ENCODE measurements at regions not wholly inside any gene's neighbourhood (a gene's known extent, or its start where the extent isn't known, plus 50 kb on each side); places are given as distances from the start of the nearest gene placed in this dataset.
A peak's percentile ranks its signal among the peaks of the same experiment; 100 is the strongest.

- DNase-seq (ENCODE audit: low spot score) = no peak
- H3K9me3 Mint-ChIP-seq = peaks cover 3% of the 10 kb centered on the region
- no peaks in the 10 kb centered on the region for H3K36me3 Mint-ChIP-seq
- peaks cover 15 to 24% of the 10 kb centered on the region in 2 donors for H3K4me1 Mint-ChIP-seq (ENCODE audit: low read depth in 2 of 2)
- peaks cover 0 to 12% of the 10 kb centered on the region in 2 donors for H3K27me3 Mint-ChIP-seq
- no peak overlapping the region for H3K4me3 Mint-ChIP-seq
- H3K27ac Mint-ChIP-seq = no peak overlapping the region
- no peak for ATAC-seq
Observed at GRCh38 chr3:152555666-152556291, 279.2 kb upstream of the P2RY1 start.

- peak overlapping the region; percentile 35 for H3K4me3 Mint-ChIP-seq
- H3K27ac Mint-ChIP-seq = peak overlapping the region; percentile 72 to 87
- H3K9me3 Mint-ChIP-seq = peaks cover 3% of the 10 kb centered on the region
- H3K27me3 Mint-ChIP-seq = peaks cover 0 to 3% of the 10 kb centered on the region in 2 donors
- peaks cover 15 to 24% of the 10 kb centered on the region in 2 donors for H3K4me1 Mint-ChIP-seq (ENCODE audit: low read depth in 2 of 2)
- no peak for DNase-seq (ENCODE audit: low spot score)
- H3K36me3 Mint-ChIP-seq = no peaks in the 10 kb centered on the region
- ATAC-seq = peak; percentile 82 to 86
Observed at GRCh38 chr3:152556731-152557254, 278.1 kb upstream of the P2RY1 start.

GRCh38 chr3:152557302-152557999 lies 277.5 kb upstream of the P2RY1 start:
- ATAC-seq (peak in 1 of 2 donors; percentile 48), DNase-seq (ENCODE audit: low spot score) (no peak)
- peaks cover 3% of the 10 kb centered on the region for H3K9me3 Mint-ChIP-seq
- H3K27ac Mint-ChIP-seq = peak overlapping the region; percentile 72 to 87
- H3K36me3 Mint-ChIP-seq = no peaks in the 10 kb centered on the region
- H3K4me3 Mint-ChIP-seq = peak overlapping the region; percentile 35
- H3K27me3 Mint-ChIP-seq = no peaks in the 10 kb centered on the region
- H3K4me1 Mint-ChIP-seq (ENCODE audit: low read depth in 2 of 2) = peaks cover 15 to 24% of the 10 kb centered on the region in 2 donors

GRCh38 chr3:152558386-152558785 lies 276.5 kb upstream of the P2RY1 start:
- H3K4me3 Mint-ChIP-seq = no peak overlapping the region
- DNase-seq (ENCODE audit: low spot score) (no peak), ATAC-seq (no peak)
- H3K4me1 Mint-ChIP-seq (ENCODE audit: low read depth in 2 of 2) = peaks cover 15 to 24% of the 10 kb centered on the region in 2 donors
- H3K36me3 Mint-ChIP-seq = no peaks in the 10 kb centered on the region
- H3K27me3 Mint-ChIP-seq = no peaks in the 10 kb centered on the region
- H3K27ac Mint-ChIP-seq = peak overlapping the region in 1 of 2 donors; percentile 87
- H3K9me3 Mint-ChIP-seq = peaks cover 3% of the 10 kb centered on the region

GRCh38 chr3:152559246-152559645 lies 275.7 kb upstream of the P2RY1 start:
- peaks cover 15 to 24% of the 10 kb centered on the region in 2 donors for H3K4me1 Mint-ChIP-seq (ENCODE audit: low read depth in 2 of 2)
- ATAC-seq (no peak), DNase-seq (ENCODE audit: low spot score) (no peak)
- H3K9me3 Mint-ChIP-seq = peaks cover 3% of the 10 kb centered on the region
- H3K27ac Mint-ChIP-seq = no peak overlapping the region
- no peaks in the 10 kb centered on the region for H3K36me3 Mint-ChIP-seq
- no peak overlapping the region for H3K4me3 Mint-ChIP-seq
- no peaks in the 10 kb centered on the region for H3K27me3 Mint-ChIP-seq

GRCh38 chr3:152564459-152564858 lies 270.5 kb upstream of the P2RY1 start:
- H3K36me3 Mint-ChIP-seq = no peaks in the 10 kb centered on the region
- H3K4me3 Mint-ChIP-seq = no peak overlapping the region
- no peaks in the 10 kb centered on the region for H3K9me3 Mint-ChIP-seq
- DNase-seq (ENCODE audit: low spot score) = no peak
- peaks cover 0 to 15% of the 10 kb centered on the region in 2 donors for H3K27me3 Mint-ChIP-seq
- ATAC-seq = no peak
- H3K4me1 Mint-ChIP-seq (ENCODE audit: low read depth in 2 of 2) = no peaks in the 10 kb centered on the region
- H3K27ac Mint-ChIP-seq = no peak overlapping the region

GRCh38 chr3:152574461-152575079 lies 260.4 kb upstream of the P2RY1 start:
- Mint-ChIP-seq H3K4me3 (no peak overlapping the region), H3K9me3 (no peaks in the 10 kb centered on the region), H3K27ac (no peak overlapping the region), H3K4me1 (ENCODE audit: low read depth in 2 of 2) (no peaks in the 10 kb centered on the region), H3K36me3 (no peaks in the 10 kb centered on the region), H3K27me3 (peaks cover 9 to 47% of the 10 kb centered on the region in 2 donors)
- no peak for DNase-seq (ENCODE audit: low spot score)
- ATAC-seq = no peak

GRCh38 chr3:152578769-152579168 lies 256.2 kb upstream of the P2RY1 start:
- no peak for DNase-seq (ENCODE audit: low spot score)
- no peak for ATAC-seq

GRCh38 chr3:152581951-152582350 lies 253.0 kb upstream of the P2RY1 start:
- DNase-seq (ENCODE audit: low spot score) = no peak
- H3K36me3 Mint-ChIP-seq = no peaks in the 10 kb centered on the region
- no peaks in the 10 kb centered on the region for H3K9me3 Mint-ChIP-seq
- no peak overlapping the region for H3K4me3 Mint-ChIP-seq
- ATAC-seq = no peak
- H3K27me3 Mint-ChIP-seq = peaks cover 10 to 22% of the 10 kb centered on the region in 2 donors
- no peaks in the 10 kb centered on the region for H3K4me1 Mint-ChIP-seq (ENCODE audit: low read depth in 2 of 2)
- H3K27ac Mint-ChIP-seq = no peak overlapping the region

More at GRCh38 chr3:152578769-152579168, 256.2 kb upstream of the P2RY1 start:
- no peaks in the 10 kb centered on the region for H3K36me3 Mint-ChIP-seq
- H3K27me3 Mint-ChIP-seq = peaks cover 12 to 48% of the 10 kb centered on the region in 2 donors
- H3K9me3 Mint-ChIP-seq = no peaks in the 10 kb centered on the region
- no peak overlapping the region for H3K27ac Mint-ChIP-seq
- H3K4me3 Mint-ChIP-seq = no peak overlapping the region
- H3K4me1 Mint-ChIP-seq (ENCODE audit: low read depth in 2 of 2) = no peaks in the 10 kb centered on the region

GRCh38 chr3:152583963-152584362 lies 251.0 kb upstream of the P2RY1 start:
- Mint-ChIP-seq H3K27me3 (peaks cover 10 to 14% of the 10 kb centered on the region in 2 donors), H3K9me3 (no peaks in the 10 kb centered on the region), H3K36me3 (no peaks in the 10 kb centered on the region), H3K4me3 (no peak overlapping the region), H3K4me1 (ENCODE audit: low read depth in 2 of 2) (no peaks in the 10 kb centered on the region), H3K27ac (no peak overlapping the region)
- ATAC-seq (no peak), DNase-seq (ENCODE audit: low spot score) (no peak)

- no peak for DNase-seq (ENCODE audit: low spot score)
- ATAC-seq = no peak
- no peaks in the 10 kb centered on the region for H3K36me3 Mint-ChIP-seq
- H3K4me1 Mint-ChIP-seq (ENCODE audit: low read depth in 2 of 2) = no peaks in the 10 kb centered on the region
- peaks cover 4 to 11% of the 10 kb centered on the region in 2 donors for H3K27me3 Mint-ChIP-seq
- no peak overlapping the region for H3K27ac Mint-ChIP-seq
- no peaks in the 10 kb centered on the region for H3K9me3 Mint-ChIP-seq
- no peak overlapping the region for H3K4me3 Mint-ChIP-seq
Observed at GRCh38 chr3:152586974-152587373, 248.0 kb upstream of the P2RY1 start.

- ATAC-seq (no peak), DNase-seq (ENCODE audit: low spot score) (no peak)
- H3K36me3 Mint-ChIP-seq = no peaks in the 10 kb centered on the region
- H3K4me3 Mint-ChIP-seq = no peak overlapping the region
- peaks cover 4 to 12% of the 10 kb centered on the region in 2 donors for H3K27me3 Mint-ChIP-seq
- H3K27ac Mint-ChIP-seq = no peak overlapping the region
- no peaks in the 10 kb centered on the region for H3K4me1 Mint-ChIP-seq (ENCODE audit: low read depth in 2 of 2)
- no peaks in the 10 kb centered on the region for H3K9me3 Mint-ChIP-seq
Observed at GRCh38 chr3:152587861-152588260, 247.1 kb upstream of the P2RY1 start.

GRCh38 chr3:152589644-152590043 lies 245.3 kb upstream of the P2RY1 start:
- Mint-ChIP-seq H3K27me3 (peaks cover 0 to 17% of the 10 kb centered on the region in 2 donors), H3K4me1 (ENCODE audit: low read depth in 2 of 2) (no peaks in the 10 kb centered on the region), H3K4me3 (no peak overlapping the region), H3K9me3 (no peaks in the 10 kb centered on the region), H3K36me3 (no peaks in the 10 kb centered on the region), H3K27ac (no peak overlapping the region)
- ATAC-seq (no peak), DNase-seq (ENCODE audit: low spot score) (no peak)

- peaks cover 0 to 17% of the 10 kb centered on the region in 2 donors for H3K27me3 Mint-ChIP-seq
- ATAC-seq = no peak
- no peak overlapping the region for H3K27ac Mint-ChIP-seq
- DNase-seq (ENCODE audit: low spot score) = no peak
- no peaks in the 10 kb centered on the region for H3K9me3 Mint-ChIP-seq
- no peaks in the 10 kb centered on the region for H3K36me3 Mint-ChIP-seq
- no peak overlapping the region for H3K4me3 Mint-ChIP-seq
- H3K4me1 Mint-ChIP-seq (ENCODE audit: low read depth in 2 of 2) = peaks cover 0 to 5% of the 10 kb centered on the region in 2 donors
Observed at GRCh38 chr3:152591515-152591914, 243.4 kb upstream of the P2RY1 start.
